Heart left ventricle (tissue), 16 donors: ENCODE measurements at regions not wholly inside any gene's neighbourhood (a gene's known extent, or its start where the extent isn't known, plus 50 kb on each side); places are given as distances from the start of the nearest gene placed in this dataset.
A peak's percentile ranks its signal among the peaks of the same experiment; 100 is the strongest.

Experiments
- ATAC-seq, 4 donors: fragments of 200-7000 bp; cut with Tn5 transposase; one replicate each; pipeline ENCODE4 v1.9.1; 2020 to 2022; ENCODE audit warnings: moderate library complexity in 4 of 4, mild to moderate bottlenecking in 3 of 4, moderate number of reproducible peaks in 1 of 4
- DNase-seq, 5 donors: peaks; one replicate each; pipeline ENCODE4 v3.0.0-alpha.2; 2020
- H3K27ac ChIP-seq, 12 donors: fragments of 200-600 bp; sonication (generic) in 4 of 12; one replicate each; pipeline versions ENCODE4 v1.5.0 to v1.8.0; 2016 to 2022; ENCODE audit warnings: mild to moderate bottlenecking in 2 of 12
- H3K27me3 ChIP-seq, 9 donors: fragments of 200-600 bp; sonication (generic) in 2 of 9; one replicate each; pipeline versions ENCODE4 v1.5.1 to v1.8.0; 2016 to 2022; ENCODE audit warnings: mild to moderate bottlenecking in 3 of 9
- H3K36me3 ChIP-seq, 9 donors: fragments of 200-600 bp; sonication (generic) in 2 of 9; one replicate each; pipeline versions ENCODE4 v1.5.0 to v1.8.0; 2018 to 2022; ENCODE audit warnings: mild to moderate bottlenecking in 2 of 9
- H3K4me1 ChIP-seq, 12 donors: fragments of 200-600 bp; sonication (generic) in 4 of 12; one replicate each; pipeline versions ENCODE4 v1.5.0 to v1.8.0; 2016 to 2022; ENCODE audit warnings: mild to moderate bottlenecking in 3 of 12
- H3K4me3 ChIP-seq, 12 donors: fragments of 200-600 bp; sonication (generic) in 4 of 12; one replicate each; pipeline versions ENCODE4 v1.5.0 to v1.8.0; 2017 to 2022; ENCODE audit warnings: mild to moderate bottlenecking in 9 of 12, moderate library complexity in 4 of 12
- H3K9me3 ChIP-seq, 12 donors: fragments of 200-600 bp; sonication (generic) in 4 of 12; one replicate each; pipeline versions ENCODE4 v1.5.0 to v1.8.0; 2016 to 2022; ENCODE audit warnings: mild to moderate bottlenecking in 1 of 12
- POLR2A ChIP-seq, 2 donors: fragments of 450-650 bp; IDR thresholded peaks; one replicate each; pipeline ENCODE4 v1.6.1; 2017; ENCODE audit warnings: antibody characterized with exemption in 2 of 2, mild to moderate bottlenecking in 2 of 2, moderate library complexity in 2 of 2
- WGBS, 4 donors: extraction: QIAGEN DNeasy Blood & Tissue Kit in 2 of 4; methylation state at CpG; one replicate each; pipeline versions ENCODE4 v1.1.5 to v1.1.7; 2013 to 2018; 5-methylcytosine and 5-hydroxymethylcytosine counted together
- intact Hi-C, 10 donors: fragments of 100-400 bp; cut with DNase I; formaldehyde crosslinking; loops; one replicate each; pipeline versions ENCODE4 v1.11.1 to v1.14.2; 2022
- TF ChIP-seq, protein P1 (sequence below), 12 donors: fragments of 200-600 bp; sonication (generic) in 4 of 12; IDR thresholded peaks; one replicate each; pipeline versions ENCODE4 v1.5.0 to v1.8.0; 2018 to 2022; ENCODE audit warnings: antibody characterized with exemption in 12 of 12, mild to moderate bottlenecking in 5 of 12
- donor health status: ischemic (EF 13 %, LVEDD 7.1; RV severe dilation, severe dysfunction).
- donor health status: healthy with polysubstance abuse.
- donor health status: DM: no; HTN: yes; CAD: no.
- donor health status: DM: no; HTN: no; CAD: no.
- donor health status: ischemic (EF 25% LVEDD 6.9; RV normal size, moderate dysfunction).
- donor health status: ischemic (EF 25% LVEDD 5.7; RV mildly dilated, moderate dysfunction).
- donor health status: healthy.
- donor health status: DM: yes; HTN: yes; CAD: no.
- donor health status: ischemic (EF 35%, LVEDD 5.7; RV mildly dilated, moderate dysfunction).
- donor health status: nonischemic (EF 11% LVEDD 7.7; RV severe dilation, severe dysfunction).
- donor health status: DM: yes; HTN: yes; CAD: no.
- donor health status: PGD.
- donor health status: ischemic (EF 29% LVEDD 5.4; RV normal size, mild dysfunction).
- donor health status: nonischemic (EF 23%, LVEDD 6.1; RV moderate dilation, normal function).

DNA sequence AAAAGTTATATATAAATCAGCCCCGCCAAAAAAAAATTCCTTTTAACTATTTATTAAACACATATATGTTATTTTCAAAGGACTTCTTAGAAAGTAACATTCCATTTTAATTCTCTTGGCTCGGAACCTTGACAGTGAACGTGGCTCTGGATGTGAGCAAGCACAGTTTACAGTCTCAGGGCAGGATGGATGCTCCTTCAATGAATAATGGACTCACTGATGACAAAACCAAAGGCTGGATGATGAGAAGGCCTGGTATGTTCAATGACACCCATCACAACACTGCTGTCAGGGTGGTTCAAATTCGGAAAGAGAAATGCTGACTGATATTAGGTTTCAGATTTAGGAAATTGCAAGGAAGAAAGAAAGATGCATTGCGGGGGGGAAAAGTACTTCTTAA, 148.8 kb downstream of the SIPA1L2 start:
- Histone ChIP-seq H3K36me3 (peaks cover 0 to 56% (median 26%) of the 10 kb centered on the region in 9 donors), H3K9me3 (no peaks in the 10 kb centered on the region), H3K27me3 (no peaks in the 10 kb centered on the region), H3K4me1 (peaks cover 0 to 46% (median 26%) of the 10 kb centered on the region in 12 donors), H3K27ac (no peak overlapping the region), H3K4me3 (no peak overlapping the region)
- ATAC-seq (no peak), DNase-seq (no peak)
- TF ChIP-seq POLR2A (IDR thresholded peaks at IDR 0.05), result no peak
- TF ChIP-seq, protein P1, sequence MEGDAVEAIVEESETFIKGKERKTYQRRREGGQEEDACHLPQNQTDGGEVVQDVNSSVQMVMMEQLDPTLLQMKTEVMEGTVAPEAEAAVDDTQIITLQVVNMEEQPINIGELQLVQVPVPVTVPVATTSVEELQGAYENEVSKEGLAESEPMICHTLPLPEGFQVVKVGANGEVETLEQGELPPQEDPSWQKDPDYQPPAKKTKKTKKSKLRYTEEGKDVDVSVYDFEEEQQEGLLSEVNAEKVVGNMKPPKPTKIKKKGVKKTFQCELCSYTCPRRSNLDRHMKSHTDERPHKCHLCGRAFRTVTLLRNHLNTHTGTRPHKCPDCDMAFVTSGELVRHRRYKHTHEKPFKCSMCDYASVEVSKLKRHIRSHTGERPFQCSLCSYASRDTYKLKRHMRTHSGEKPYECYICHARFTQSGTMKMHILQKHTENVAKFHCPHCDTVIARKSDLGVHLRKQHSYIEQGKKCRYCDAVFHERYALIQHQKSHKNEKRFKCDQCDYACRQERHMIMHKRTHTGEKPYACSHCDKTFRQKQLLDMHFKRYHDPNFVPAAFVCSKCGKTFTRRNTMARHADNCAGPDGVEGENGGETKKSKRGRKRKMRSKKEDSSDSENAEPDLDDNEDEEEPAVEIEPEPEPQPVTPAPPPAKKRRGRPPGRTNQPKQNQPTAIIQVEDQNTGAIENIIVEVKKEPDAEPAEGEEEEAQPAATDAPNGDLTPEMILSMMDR (IDR thresholded peaks at IDR 0.05), result no peak
- intact Hi-C loops, result loop anchor here in 2 of 10 donors (10.0 kb wide), 1 partner anchor 144 kb away; no protein-coding TSS in a partner anchor
- WGBS, 4 donors, result 93 to 95% (median 94%) methylated on average over 5 of the region's 5 CpGs

DNA sequence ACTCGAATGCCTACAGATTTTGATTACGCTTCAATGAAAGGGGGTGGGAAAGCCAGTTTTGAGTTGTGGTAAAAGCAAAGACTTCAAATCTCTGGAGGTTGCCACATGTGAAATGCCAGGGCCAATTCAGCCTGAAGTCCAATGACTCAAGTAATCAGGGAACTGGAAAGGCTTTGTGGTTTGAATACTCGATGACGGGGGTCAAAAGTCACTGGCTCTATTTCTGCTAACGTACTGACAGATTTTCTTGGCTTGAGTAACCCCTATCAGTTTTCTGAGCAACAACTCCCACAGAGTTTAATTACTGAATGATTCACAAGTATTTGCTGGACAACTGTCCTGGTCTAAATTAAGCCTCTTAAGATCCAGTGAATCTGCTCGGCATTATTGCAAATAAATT, 152.2 kb downstream of the SIPA1L2 start:
- WGBS, 4 donors, result 44 to 53% (median 48%) methylated on average over 6 of the region's 6 CpGs
- ATAC-seq, result peak in 3 of 4 donors; percentile 43 to 70 (median 64)
- Histone ChIP-seq H3K27me3 (no peaks in the 10 kb centered on the region), H3K27ac (peak overlapping the region in 3 of 12 donors; percentile 6 to 48 (median 16)), H3K9me3 (no peaks in the 10 kb centered on the region), H3K4me3 (no peak overlapping the region), H3K36me3 (peaks cover 0 to 39% (median 16%) of the 10 kb centered on the region in 9 donors), H3K4me1 (peaks cover 0 to 43% (median 24%) of the 10 kb centered on the region in 12 donors)
- TF ChIP-seq, protein P1 (IDR thresholded peaks at IDR 0.05), result no peak
- no peak for TF ChIP-seq POLR2A (IDR thresholded peaks at IDR 0.05)
- peak in 1 of 5 donors; percentile 31 for DNase-seq
- intact Hi-C loops, result loop anchor here in 3 of 10 donors (10.0 kb wide), 1 partner anchor 147 kb away; no protein-coding TSS in a partner anchor

DNA sequence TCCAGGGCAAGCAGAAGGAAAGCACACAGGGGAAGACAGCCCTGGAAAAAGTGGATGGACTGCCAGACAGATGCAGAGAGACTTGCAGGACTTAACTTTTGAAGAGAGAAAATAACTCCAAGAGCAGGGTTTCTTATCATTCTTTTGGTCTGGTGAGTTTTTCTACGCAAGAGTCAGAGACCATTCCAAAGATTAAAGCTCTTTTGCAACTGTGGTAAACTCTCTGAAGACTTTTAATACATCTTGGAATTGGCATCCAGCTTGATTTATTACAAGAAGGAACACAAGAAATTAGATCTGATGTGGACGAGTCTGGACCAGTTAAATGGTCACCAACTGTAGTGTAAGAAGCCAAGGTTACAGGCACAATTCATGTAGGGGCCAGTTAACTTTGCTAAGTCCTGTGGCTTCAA, 153.4 kb downstream of the SIPA1L2 start:
- TF ChIP-seq POLR2A (IDR thresholded peaks at IDR 0.05), result no peak
- TF ChIP-seq, protein P1 (IDR thresholded peaks at IDR 0.05), result no peak
- DNase-seq (no peak), ATAC-seq (peak in 2 of 4 donors; percentile 36 to 38)
- H3K27me3 ChIP-seq, result no peaks in the 10 kb centered on the region
- H3K9me3 ChIP-seq, result no peaks in the 10 kb centered on the region
- H3K4me3 ChIP-seq, result no peak overlapping the region
- intact Hi-C loops, result loop anchor here in 3 of 10 donors (10.0 kb wide), 1 partner anchor 148 kb away; no protein-coding TSS in a partner anchor
- peaks cover 0 to 27% (median 8%) of the 10 kb centered on the region in 9 donors for H3K36me3 ChIP-seq
- H3K27ac ChIP-seq, result no peak overlapping the region
- 69 to 84% (median 81%) methylated on average over 2 of the region's 2 CpGs for WGBS, 4 donors
- H3K4me1 ChIP-seq, result peaks cover 0 to 50% (median 26%) of the 10 kb centered on the region in 12 donors

DNA sequence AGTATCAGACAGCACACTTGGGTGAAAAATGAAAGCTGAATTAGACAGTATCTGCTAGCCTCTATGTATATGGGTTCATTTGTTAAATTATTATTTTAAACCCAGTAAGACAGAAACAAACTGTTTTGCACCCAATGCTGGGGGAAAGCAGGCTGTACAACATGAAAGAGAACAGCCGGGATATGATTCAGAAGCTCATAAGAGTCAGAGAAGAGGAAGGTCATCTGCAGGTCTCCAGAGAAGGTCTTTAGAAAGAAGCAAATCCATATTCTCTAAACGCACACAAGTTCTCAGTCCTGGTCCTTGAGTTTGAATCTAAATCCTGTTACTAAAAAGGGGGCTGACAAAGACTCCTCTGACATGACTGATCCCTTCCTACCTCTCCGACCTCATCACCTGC, 155.1 kb downstream of the SIPA1L2 start:
- no peaks in the 10 kb centered on the region for H3K9me3 ChIP-seq
- intact Hi-C loops, result loop anchor here in 3 of 10 donors (10.0 kb wide), 1 partner anchor 150 kb away; no protein-coding TSS in a partner anchor
- TF ChIP-seq POLR2A (IDR thresholded peaks at IDR 0.05), result no peak
- TF ChIP-seq, protein P1 (IDR thresholded peaks at IDR 0.05), result no peak
- peaks cover 0 to 50% (median 26%) of the 10 kb centered on the region in 12 donors for H3K4me1 ChIP-seq
- no peak overlapping the region for H3K27ac ChIP-seq
- DNase-seq, result no peak
- no peaks in the 10 kb centered on the region for H3K27me3 ChIP-seq
- 86 to 93% (median 89%) methylated on average over 3 of the region's 3 CpGs for WGBS, 4 donors
- H3K4me3 ChIP-seq, result no peak overlapping the region
- ATAC-seq, result no peak
- peaks cover 0 to 27% (median 13%) of the 10 kb centered on the region in 9 donors for H3K36me3 ChIP-seq
